ENCODE measurements at regions not wholly inside any gene's neighbourhood (a gene's known extent, or its start where the extent isn't known, plus 50 kb on each side); places are given as distances from the start of the nearest gene placed in this dataset.

DNA sequence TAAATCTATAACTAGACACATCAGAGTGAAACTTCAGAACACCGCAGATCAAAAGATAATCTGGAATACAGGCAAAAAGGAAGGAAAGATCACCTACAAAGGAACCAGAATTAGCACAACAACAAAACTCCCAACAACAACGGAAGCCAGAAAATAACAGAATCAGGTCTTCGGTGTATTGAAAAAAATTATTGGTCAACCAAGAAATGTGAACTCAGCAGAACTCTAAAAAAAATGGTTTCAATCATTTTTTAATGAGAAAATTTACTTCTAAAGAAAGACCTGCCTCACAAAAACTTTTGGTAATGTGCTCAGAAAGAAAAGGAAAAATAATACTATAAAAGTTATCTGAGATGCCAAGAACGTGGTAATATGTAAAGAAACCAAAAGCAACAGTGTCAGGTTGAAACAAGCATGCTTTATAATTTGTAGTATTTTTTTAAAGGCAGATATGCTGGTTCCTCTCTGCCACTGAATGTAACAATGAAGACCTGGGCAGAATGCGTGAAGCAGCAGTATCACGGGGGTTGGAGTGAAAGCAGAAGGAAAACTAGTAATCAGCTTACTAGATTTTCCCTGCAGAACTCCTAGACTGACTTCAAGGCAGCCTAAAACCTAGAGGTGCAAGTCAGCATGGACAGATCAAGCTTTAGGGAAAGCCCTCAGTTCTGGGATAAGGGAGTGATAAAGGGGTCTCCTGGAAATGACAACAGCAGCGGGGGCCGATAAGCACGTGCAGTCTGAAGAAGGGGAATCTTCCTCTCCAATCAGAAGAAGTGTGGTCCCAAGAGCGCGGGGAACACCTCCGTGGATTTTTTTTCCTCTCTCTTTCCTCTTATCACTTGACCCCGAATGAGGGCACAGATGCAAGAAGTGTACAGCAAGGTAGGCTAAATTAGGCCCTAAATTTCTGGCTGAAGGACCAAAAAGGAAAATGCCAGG lies 80.9 kb upstream of the TEKT1 start:
- Histone ChIP-seq H3K27ac (no peak overlapping the region), H3K4me1 (peaks cover 11% of the 10 kb centered on the region), H3K4me3 (no peak overlapping the region), H3K4me2 (no peak overlapping the region), H3K9me3 (peaks cover 11% of the 10 kb centered on the region; the same call in 1 of the 3 replicates)
- no peak for TF ChIP-seq ELK1 (IDR thresholded peaks at IDR 0.05; ENCODE audit: low read depth, low read length)
- TF ChIP-seq CTCF (IDR thresholded peaks at IDR 0.05): no peak
- TF ChIP-seq HOXB5 (CRISPR knock-in tag; IDR thresholded peaks at IDR 0.05): no peak
- peak; percentile 41 for TF ChIP-seq MAFK (IDR thresholded peaks at IDR 0.05; ENCODE audit: partially characterized antibody)
- TF ChIP-seq RCOR1 (IDR thresholded peaks at IDR 0.05; ENCODE audit: low read depth, low read length): no peak
- FAIRE-seq (peak; percentile 18), ATAC-seq (no peak), DNase-seq (ENCODE audit: low read depth in 1 of 2, low spot score in 1 of 2) (no peak)
- 80% methylated on average over 13 of the region's 13 CpGs for WGBS (ENCODE audit: missing lambda C conversion rate)
- ChIA-PET CTCF (interaction anchor here (0.6 to 4.7 kb wide), 11 partner anchors 9 to 246 kb away, joined by 3 to 61 read pairs (median 4); no protein-coding TSS in a partner anchor), POLR2A (interaction anchor here (0.6 kb wide), 1 partner anchor 99 kb away, joined by 3 read pairs; no protein-coding TSS in a partner anchor)

GRCh38 chr17:6913608-6914443 lies 82.0 kb upstream of the ALOX12 start:
- WGBS (ENCODE audit: missing lambda C conversion rate): 32% methylated on average over 32 of the region's 32 CpGs
- peak; percentile 70 to 82 for ATAC-seq
- Histone ChIP-seq H3K27ac (peak overlapping the region; percentile 9 to 50; a peak in 3 of 6 replicates), H3K9me3 (peaks cover 11% of the 10 kb centered on the region; the same call in 1 of the 3 replicates), H3K4me1 (peaks cover 5% of the 10 kb centered on the region; the same call in 2 of the 3 replicates), H3K4me2 (peak overlapping the region; percentile 87), H3K4me3 (peak overlapping the region; percentile 36; the same call in 2 of the 3 replicates)
- ChIA-PET POLR2A (interaction anchor here (1.0 kb wide), 1 partner anchor 70 kb away, joined by 3 read pairs; no protein-coding TSS in a partner anchor), CTCF (interaction anchor here (0.6 to 4.7 kb wide), 49 partner anchors 9 to 366 kb away, joined by 3 to 99 read pairs (median 4); partner anchors contain the start of genes ALOX12 and XAF1)
- FAIRE-seq: no peak
- DNase-seq (ENCODE audit: low read depth in 1 of 2, low spot score in 1 of 2): peak; percentile 57 to 74
- no peak for TF ChIP-seq MYC (IDR thresholded peaks at IDR 0.05; ENCODE audit: borderline replicate concordance, low read length)
- peak; percentile 84 for TF ChIP-seq CTCF (IDR thresholded peaks at IDR 0.05)
- TF ChIP-seq HEYL (CRISPR knock-in tag; IDR thresholded peaks at IDR 0.05): no peak
- no peak for TF ChIP-seq NR3C1 (IDR thresholded peaks at IDR 0.05)
- no peak for TF ChIP-seq ZC3H11A (IDR thresholded peaks at IDR 0.05)
- TF ChIP-seq EHMT2 (IDR thresholded peaks at IDR 0.05; ENCODE audit: low read depth): no peak
- TF ChIP-seq HOXB5 (CRISPR knock-in tag; IDR thresholded peaks at IDR 0.05): no peak
- TF ChIP-seq POLR2A (IDR thresholded peaks at IDR 0.05; ENCODE audit: low read length): no peak
- TF ChIP-seq CBX2 (IDR thresholded peaks at IDR 0.05; ENCODE audit: borderline replicate concordance, low read depth): no peak
- no peak for TF ChIP-seq REST (IDR thresholded peaks at IDR 0.05)
- TF ChIP-seq NFE2L2 (conservative IDR thresholded peaks at IDR 0.05; ENCODE audit: low read length): no peak
- no peak for TF ChIP-seq JUN (IDR thresholded peaks at IDR 0.05)
- no peak for TF ChIP-seq ZNF302 (CRISPR knock-in tag; IDR thresholded peaks at IDR 0.05)
- TF ChIP-seq RAD21 (conservative IDR thresholded peaks at IDR 0.05 in 1 of 2, IDR thresholded peaks at IDR 0.05 in 1 of 2): peak; percentile 88 to 89
- no peak for TF ChIP-seq RARB (CRISPR knock-in tag; IDR thresholded peaks at IDR 0.05)
- TF ChIP-seq, protein P1, sequence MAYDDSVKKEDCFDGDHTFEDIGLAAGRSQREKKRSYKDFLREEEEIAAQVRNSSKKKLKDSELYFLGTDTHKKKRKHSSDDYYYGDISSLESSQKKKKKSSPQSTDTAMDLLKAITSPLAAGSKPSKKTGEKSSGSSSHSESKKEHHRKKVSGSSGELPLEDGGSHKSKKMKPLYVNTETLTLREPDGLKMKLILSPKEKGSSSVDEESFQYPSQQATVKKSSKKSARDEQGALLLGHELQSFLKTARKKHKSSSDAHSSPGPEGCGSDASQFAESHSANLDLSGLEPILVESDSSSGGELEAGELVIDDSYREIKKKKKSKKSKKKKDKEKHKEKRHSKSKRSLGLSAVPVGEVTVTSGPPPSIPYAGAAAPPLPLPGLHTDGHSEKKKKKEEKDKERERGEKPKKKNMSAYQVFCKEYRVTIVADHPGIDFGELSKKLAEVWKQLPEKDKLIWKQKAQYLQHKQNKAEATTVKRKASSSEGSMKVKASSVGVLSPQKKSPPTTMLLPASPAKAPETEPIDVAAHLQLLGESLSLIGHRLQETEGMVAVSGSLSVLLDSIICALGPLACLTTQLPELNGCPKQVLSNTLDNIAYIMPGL (CRISPR knock-in tag; IDR thresholded peaks at IDR 0.05; ENCODE audit: borderline replicate concordance): no peak
- no peak for TF ChIP-seq TFCP2L1 (CRISPR knock-in tag; IDR thresholded peaks at IDR 0.05)
- TF ChIP-seq CEBPB (IDR thresholded peaks at IDR 0.05): no peak

All from A549 (cell line).